HG03469 (cell line): ENCODE measurements at regions not wholly inside any gene's neighbourhood (a gene's known extent, or its start where the extent isn't known, plus 50 kb on each side); places are given as distances from the start of the nearest gene placed in this dataset.

ENCODE experiments used
- ATAC-seq: cut with Tn5 transposase; IDR thresholded peaks from one replicate; pipeline ENCODE4 v1.9.1; 2021; ENCODE audit warnings: mild to moderate bottlenecking, moderate library complexity, moderate number of reproducible peaks; ENCODE audit not compliant: unreplicated experiment

DNA sequence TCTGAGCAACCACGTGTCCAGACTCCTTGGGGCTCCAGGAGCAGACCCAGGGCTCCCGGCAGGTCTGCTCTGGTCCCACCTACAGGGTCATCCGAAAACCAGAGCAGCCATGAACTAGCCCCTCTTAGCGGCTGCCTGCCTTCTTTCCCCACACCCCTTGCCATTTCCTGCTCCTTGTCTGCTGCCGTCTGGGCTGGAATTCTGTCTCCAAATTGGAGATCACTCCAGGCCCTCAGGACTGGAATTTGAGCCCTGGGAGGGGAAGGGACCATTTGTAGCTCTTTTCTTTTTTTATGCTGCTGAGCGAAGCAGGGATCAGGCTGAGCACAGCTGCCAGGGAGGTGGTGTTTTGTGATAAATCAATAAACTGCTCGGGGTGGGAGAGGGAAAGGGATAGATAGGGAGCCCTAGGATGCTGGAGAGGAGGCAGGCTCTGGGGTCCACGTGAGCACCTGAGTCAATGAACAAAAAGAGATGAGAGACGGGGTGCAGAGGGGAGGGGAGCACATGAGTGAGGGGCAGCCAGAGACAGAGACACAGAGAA, 257.5 kb downstream of the ENGASE start:
- ATAC-seq = no peak

DNA sequence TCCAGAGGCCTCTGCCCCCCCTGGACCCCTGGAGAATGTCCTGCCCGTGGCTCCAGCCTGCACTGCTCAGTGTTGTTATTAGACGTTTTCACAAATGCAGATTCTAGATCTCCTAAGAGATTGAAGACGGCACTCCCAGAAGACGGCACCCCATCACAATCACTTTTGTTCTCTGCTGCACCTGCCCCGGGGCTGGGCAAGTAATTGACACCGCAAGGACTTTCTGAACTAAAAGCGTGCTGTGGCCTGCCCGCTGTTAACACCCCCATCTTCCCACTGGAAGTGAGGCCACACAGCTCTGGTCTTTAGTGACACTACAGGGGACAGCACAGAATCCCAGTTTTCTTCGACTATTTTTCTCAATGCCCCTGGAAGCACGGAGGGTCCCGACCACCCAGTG, 256.9 kb downstream of the ENGASE start:
- no peak for ATAC-seq

DNA sequence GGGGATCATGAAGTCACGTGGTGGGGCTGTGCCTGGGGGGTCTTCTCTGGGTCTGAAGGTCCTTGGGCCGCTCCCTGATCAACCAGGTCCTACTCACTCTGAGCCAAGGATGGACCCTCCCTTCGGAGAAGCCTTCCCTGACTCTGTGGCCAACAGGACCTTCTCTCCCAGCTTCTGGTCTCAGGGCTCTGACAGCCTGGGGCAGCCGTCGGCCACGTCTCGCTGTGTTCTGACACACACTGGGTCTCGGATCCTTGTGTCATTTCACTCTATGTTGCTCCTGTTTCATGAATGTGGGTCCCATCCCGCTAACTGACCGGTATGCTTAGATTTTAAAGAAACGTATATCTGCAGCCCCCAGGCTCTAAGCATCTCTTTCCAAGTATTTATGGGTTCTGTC, 256.1 kb downstream of the ENGASE start:
- ATAC-seq = no peak

DNA sequence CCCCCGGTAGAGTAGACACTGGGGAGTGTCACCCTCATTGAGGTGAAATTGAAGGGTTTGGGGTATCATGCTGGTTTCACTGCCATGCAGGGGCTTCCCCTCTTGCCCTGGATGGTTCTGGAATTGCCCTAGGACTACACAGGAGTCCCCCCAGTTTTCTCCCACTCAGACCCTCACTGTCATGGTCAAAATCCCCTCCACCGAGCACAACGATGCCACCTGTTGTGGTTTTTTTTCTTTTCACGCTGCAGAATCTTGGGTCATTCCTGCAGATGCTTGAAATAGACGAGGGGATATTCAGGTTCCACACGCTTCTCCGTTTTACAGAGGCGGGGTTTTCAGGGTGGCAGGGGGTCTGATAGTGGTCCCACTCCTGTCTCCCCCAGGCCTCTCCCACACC, 255.6 kb downstream of the ENGASE start:
- no peak for ATAC-seq

DNA sequence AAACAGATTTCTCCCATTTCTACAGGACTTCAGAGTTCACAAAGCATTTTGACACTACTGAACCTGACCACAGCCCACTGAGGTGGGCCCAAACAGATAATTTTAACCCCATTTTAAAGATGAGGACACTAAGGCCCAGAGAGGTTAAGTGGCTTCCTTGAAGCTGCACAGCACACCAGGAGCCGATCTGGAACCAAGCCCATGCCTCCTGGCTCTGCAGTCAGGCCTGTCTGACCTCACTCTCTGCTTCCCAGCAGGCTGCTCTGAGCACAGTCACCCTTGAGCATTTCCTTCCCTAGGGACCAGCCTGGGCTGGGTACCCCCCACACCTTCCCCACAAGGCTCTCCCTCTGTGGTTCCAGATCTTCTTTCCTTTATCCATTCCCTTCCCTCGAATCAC, 252.2 kb downstream of the ENGASE start:
- ATAC-seq = no peak

DNA sequence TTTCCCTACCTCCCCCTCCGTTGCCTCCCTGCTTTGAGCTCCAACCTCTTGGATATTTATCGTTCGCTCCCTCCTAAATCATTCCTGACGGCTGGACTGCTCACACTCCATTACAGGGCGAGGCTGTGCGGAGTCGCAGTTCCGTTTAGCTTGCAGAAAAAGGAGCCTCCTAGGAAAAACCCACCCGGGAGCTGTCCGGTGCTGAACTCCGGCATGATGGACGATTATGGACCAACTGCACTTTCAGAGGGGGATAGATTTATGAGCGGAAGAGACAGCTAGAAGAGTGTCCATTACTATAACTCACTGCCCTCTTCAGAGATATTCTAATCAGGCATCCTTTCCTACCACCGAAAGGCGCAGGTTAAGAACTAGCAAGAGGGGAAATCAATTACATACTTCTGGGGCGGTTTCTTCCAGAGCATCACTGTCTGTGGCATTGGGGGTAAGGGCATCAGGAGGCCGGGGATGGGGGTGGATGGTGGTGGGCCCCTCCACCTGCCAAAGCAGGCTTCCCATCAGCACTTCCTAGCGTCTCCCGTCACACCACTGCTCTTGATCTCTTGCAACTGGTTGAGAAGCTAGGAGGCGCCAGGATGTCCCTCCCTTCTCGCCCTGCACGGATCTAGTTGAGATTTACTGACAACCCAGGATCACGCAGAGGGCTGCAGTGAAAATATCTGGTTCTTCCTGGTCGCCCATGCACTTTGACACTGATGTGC, 251.2 kb downstream of the ENGASE start:
- ATAC-seq = no peak

DNA sequence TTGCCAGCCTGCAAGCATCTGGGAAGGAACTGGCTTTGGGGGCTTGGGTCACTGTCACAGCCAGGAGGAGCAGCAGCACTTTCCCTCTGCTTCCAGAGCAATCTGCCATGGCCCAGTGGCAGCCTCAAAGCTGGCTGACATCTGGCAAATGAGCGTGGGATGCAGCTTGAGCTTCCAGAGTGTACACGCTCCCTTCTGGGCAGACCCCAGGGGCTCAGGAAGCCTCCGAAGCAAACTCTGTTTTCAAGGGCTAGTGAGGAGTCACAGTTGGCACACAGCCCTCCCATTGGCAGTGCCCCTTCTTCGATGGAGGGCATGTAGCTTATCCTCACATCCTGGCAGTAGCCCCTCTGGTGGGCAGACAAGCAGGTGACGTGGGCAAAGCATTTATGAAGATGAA, 249.6 kb downstream of the ENGASE start:
- ATAC-seq = no peak

DNA sequence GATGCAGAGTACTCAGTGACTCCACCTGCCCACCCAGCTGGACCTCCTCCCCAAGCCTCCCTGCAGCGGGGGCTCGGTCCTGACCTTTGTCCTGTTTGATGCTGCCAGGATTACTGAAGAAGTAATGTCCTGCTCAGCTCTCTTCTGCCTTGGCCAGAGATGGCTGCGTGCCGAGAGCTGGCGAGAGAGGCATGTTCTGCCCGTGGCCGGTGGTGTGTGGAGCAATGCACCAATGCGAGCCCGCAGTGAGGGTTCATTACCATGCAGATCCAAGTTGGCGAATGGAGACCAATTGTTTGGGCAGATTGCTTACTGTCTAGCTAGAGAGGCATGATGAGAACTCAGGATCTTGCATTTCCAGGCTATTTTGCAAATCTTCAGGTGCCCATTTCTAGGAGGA, 248.9 kb downstream of the ENGASE start:
- ATAC-seq = no peak

DNA sequence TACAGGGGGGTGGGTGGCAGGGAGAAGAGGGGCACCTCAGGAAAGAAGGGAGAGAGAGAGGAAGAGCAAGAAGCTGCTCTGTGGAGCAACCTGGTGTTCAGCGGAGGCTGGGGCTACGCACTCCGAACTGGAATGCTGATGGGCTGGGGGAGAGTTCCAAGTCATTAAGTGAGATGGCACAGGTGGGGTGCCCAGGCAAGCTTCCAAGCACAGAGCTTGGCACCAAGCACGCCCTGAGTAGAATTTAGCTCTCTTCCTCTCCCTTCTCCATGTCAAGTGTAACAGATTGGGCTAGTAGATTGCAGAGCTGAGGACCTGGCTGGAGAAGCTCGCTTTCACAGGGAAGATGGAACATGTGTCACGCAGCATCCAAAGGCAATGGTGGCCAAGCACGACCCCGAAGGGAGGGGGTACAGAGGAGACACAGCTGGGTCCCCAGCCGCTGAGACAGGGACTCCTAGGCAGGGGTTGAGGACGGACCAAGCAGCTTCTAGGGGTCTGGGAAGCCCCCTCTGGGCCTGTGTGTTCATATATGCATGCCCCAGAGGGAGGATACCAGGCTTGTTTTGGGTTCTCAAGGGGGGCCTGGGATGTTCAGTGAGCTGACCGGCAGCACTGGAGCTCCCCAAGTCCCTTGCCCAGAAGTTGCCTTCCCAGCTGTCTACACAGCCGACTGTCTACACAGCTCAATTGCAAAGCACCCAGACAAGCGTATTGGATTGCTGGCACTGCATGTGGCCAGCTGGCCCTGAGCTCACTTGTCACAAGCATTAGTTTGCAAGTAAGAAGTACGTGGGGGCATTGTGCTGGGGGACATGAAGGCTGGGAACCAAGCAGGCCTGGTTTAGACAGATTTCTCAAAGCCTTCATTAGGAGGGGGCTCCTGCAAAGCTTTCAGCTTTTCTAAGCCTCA, 247.8 kb downstream of the ENGASE start:
- no peak for ATAC-seq

DNA sequence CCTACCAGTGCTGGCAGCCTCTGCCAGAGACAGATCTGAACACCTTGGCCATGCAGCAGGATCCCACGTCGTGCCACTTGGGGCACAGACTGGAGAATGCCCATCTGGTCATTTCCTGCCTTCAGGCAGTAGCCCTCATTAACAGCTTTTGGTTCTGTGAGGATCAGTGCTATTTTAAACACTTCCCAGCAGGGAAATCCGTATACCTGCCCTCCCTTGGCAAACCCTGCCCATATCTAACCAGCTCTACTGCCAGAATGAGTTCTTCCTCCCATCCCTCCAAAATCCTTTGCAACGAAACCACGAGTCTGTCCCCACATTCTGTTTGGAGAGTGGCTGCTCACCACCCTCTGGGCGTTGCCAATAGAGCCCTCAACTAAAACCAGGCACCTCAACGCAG, 245.7 kb downstream of the ENGASE start:
- ATAC-seq = no peak

DNA sequence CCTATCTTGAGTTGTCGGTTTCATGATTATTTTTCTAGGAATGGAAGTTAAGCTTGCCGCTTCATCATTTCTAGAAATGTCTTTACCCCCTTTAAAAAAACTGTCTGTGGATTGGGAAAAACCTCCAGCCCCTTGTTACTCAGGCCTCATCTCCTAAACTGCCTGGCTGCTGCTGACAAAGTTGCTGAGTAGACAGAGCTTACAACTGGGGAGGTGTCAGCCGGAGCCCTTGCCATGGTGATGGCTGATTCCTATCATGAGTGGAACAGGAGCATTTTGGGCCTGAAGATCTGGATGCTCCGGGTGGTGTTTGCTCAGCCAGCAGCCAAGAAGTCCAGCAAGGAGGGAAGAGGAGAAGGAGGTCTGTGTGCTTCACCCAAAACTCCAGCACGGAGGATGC, 243.3 kb downstream of the ENGASE start:
- ATAC-seq = no peak

DNA sequence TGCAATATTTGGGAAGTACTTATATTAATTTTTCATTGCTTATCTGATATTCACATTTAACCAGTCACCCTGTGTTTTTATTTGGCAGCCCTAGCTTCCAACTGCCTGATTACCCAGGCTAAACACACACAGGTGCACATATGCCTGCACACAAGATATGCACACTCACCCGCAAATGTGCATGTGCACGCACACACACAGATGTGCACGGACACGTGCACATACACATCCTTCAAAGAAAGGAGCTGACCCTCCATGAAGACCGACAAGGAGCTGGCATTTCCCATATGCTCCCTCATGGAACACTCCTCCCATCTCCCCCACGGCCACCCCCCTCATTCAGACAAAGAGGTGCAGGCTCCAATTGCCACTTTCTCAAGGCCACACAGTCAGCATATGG, 242.2 kb downstream of the ENGASE start:
- ATAC-seq = no peak

DNA sequence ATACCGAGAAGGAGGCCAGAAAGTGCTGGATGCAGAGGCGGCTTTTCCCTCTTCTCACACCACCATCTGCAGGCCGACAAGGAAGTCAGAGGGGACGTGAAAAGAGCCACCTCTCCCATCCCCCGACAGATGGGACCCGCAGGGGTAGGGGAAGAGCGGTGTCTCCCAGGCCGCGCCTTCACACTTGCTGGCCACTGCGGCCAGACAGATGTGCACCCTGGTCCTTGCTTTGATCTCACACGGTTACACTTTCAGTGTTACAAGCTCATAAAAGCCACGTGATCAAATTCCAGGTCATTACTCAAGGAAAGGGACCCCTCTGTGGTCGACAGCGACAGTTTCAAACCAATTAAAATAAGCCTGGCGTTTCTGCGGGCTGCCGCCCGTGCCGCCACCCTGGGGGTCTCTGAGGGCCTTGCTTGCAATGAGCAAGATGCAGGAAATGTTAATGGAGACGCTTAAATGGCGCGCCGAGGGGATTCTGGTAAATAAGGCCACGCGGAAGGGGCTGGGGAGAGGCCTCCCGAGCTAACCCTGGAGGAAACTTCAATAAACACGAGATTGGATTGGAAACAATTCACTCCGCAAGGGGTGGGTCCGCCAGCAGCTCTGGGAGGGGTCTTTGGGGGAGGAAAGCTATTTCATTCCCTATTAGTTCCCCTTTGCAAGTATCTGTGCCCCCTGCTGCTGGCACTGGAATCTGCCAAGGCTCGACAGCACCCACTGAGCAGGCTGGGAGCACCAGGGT, 240.9 kb downstream of the ENGASE start:
- ATAC-seq = no peak

DNA sequence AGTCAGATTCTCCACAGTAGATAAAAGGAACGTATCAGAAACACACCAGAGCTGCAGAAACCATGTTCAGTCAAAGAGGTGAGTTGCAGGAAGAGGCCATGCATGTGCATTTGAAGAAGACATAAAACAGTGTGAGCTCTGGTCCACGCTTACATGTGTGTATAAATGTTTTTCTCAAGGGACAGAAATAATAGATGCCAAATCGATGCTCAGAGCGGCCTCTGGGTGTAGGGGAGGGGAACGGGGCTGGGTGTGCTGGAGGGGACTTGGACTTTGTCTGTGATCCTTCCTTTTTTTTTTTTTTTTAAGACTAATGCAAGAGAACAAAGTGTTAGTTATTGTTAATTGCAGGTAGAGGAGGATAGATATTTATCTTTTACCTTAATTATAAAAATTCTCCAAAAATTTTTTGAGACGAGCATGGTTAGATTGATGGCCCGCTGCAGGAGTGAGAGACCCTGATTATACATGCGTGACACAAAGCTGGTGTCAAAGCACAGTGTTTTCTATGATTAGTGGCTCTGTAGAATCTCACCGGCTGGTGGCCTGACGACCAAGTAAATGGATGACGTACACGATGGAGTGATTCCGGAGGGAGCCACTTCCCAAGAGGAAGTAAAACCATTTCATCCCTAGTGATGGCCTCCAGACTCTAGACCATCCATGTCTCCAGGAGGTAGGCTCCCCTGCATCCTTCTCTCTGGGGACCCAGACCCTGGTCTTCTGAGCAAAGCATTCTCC, 240.2 kb downstream of the ENGASE start:
- no peak for ATAC-seq

DNA sequence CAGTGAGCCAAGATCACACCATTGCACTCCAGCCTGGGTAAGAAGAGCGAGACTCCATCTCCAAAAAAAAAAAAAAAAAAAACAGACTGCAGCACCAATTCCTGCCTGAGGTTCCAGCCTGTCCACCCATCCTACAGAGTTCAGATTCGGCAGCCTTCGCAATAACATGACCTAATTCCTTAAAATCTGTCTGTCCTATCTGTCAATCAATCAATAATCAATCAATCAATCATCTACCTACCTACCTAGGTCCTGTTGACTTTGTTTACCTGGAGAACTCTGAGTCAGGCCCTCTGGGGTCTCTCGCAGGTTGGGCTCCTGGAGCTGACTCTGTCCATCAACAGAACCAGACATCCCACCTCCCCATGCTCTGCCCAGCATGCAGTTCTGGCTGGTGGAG, 236.7 kb downstream of the ENGASE start:
- no peak for ATAC-seq

DNA sequence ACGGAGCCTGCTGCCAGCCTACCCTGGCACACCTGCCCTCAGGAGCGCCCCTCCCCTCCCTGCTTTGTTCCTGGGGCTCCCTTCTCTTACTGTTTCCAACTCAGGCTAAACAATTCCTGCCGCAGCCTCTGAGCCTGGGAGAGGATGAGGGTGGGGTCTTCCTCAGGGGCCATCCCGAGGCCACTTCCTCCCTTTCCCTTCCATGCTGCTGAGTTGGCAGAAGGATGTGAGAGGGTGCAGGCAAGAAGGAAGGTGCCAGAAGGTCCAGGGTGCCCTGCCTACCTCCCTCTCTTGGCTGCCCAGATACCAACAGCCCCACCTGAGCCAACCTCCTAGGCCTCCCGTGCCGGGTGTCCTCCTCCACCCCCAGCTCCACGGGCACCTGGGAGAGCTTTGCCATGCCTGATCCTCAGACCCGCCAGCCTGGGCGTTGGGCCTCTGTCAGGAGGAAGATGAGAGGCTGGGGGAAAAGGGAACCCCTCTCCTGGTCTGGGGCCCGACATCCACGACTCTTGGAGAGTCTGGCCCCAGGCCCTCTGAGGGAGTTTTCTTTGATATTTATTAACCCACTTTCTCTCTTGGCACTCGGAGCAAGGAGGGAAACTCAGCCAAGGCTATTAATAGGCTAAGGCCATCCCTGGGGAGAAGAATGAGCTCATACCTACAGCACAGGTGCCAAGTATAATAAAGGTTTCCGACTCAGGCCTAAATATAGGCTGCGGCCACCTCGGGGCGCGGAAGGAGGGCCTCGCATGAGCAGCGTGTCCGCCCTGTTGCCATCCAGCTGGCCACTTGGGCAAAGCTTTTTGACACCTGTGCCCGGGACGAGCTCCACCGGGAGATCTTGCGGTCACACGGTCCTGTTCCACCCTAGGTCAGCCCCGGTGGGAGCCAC, 232.0 kb downstream of the ENGASE start:
- no peak for ATAC-seq

DNA sequence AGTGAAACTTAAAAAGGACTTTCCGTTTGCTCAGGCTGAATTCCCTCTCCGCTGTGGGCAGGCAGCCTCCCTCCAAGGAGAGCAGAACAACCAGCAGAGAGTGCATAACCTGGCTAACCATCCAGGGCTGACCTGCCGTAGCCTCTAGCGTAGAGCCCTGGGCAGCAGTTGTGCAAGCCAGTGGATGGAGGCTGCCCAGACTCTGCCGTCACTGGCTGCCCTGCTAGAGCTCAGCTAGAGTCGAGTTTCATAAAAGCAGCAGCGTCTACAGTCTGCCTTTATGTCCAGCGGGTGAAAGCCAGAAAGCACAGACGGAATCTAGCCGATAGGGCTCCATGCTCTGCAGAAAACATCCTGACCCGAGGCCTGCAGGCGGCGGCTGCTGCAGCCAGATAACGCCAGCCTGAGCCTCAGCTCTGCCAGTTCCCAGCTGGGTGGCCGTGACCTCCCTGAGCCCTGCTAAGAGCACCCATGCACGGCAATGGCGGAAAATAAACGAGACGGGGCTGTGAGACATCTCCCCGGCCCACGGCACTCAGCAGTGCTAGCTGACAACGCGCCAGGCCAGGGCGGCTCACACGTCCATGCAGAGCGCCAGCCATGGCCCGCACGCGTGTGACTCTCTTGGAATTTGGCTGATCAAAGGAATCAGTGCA, 231.3 kb downstream of the ENGASE start:
- no peak for ATAC-seq

DNA sequence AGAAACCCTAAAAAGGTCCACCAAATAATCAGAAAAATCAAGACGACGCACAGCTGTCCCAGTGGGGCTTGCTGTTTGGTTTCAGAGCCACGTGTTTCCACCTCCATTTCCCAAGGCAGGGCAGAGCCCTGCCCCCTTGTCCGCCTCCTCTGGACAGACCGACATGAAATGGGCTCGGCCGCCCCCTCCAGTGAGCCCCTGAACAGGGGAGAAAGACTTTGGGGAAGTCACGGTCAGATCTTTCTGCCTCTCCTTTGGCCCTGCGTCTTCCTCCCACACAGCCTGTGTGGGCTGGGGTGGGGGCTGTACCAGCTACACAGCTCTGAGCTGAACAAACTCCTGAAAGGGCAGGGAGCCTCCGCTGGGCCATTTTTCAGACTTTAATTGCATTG, 230.7 kb downstream of the ENGASE start:
- no peak for ATAC-seq

DNA sequence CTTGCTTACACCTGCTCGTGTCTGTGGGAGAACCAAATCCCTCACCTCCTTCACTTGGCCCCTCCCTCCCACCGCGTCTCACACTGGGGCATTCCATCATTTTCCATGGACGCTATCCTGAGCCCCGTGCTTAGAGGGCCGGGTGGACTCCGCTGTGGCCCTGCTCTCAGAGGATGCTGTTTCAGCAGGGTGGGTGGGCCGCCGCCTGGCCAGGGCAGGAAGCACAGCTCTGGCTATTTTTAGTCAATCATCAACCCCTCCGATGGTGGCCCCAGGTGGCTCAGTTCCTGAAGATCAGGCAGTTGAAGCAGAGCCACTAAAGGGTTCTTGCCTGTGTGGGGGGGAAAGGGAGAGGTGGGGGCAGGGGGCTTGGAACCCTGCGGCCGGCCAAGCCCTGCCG, 230.3 kb downstream of the ENGASE start:
- no peak for ATAC-seq
